HFF-Myc (cell line): ENCODE measurements at regions not wholly inside any gene's neighbourhood (a gene's known extent, or its start where the extent isn't known, plus 50 kb on each side); places are given as distances from the start of the nearest gene placed in this dataset.
"Not testable (repeated sequence)": the region's sequence is repeated elsewhere in the genome, so short reads cannot be mapped to it uniquely, and the experiment has no call there.

ENCODE experiments used
- DNase-seq: peaks from one replicate; pipeline ENCODE4 v3.0.0-alpha.2; 2011; ENCODE audit warnings: low read depth; ENCODE audit errors: extremely low read depth
- H3K4me3 ChIP-seq: replicated peaks from 2 replicates; pipeline ENCODE4 v1.5.1; 2011; ENCODE audit warnings: low read depth, mild to moderate bottlenecking, control low read depth, low read length
- CTCF ChIP-seq: IDR thresholded peaks from 2 replicates; pipeline ENCODE4 v1.5.1; 2012; ENCODE audit warnings: mild to moderate bottlenecking, low read depth, low read length, control low read depth; ENCODE audit errors: missing control alignments

GRCh38 chr4:184962125-184962638 is 56.1 kb upstream of the HELT start:
- DNase-seq, result no peak
- H3K4me3 ChIP-seq, result no peak overlapping the region
- no peak for TF ChIP-seq CTCF

GRCh38 chr4:184965230-184966050 is 52.9 kb upstream of the HELT start:
- not testable (repeated sequence) for DNase-seq, H3K4me3 ChIP-seq

- not testable (repeated sequence) for DNase-seq, H3K4me3 ChIP-seq
These were observed 52.1 kb upstream of the HELT start for GRCh38 chr4:184966051-184966691.

GRCh38 chr4:184967699-184968098 is 50.6 kb upstream of the HELT start:
- DNase-seq, H3K4me3 ChIP-seq: not testable (repeated sequence)

- H3K4me3 ChIP-seq, result no peak overlapping the region
- no peak for DNase-seq
- no peak for TF ChIP-seq CTCF
These were observed 49.9 kb upstream of the HELT start for GRCh38 chr4:184968366-184968765.
